ACC112 (cell line): ENCODE measurements at regions not wholly inside any gene's neighbourhood (a gene's known extent, or its start where the extent isn't known, plus 50 kb on each side); places are given as distances from the start of the nearest gene placed in this dataset.

Source experiments
- H2AFZ ChIP-seq: fragments of 200-600 bp; sonication (generic); one replicate; pipeline ENCODE4 v1.6.0; 2017; ENCODE audit warnings: antibody characterized with exemption, low read length; ENCODE audit not compliant: unreplicated experiment
- H3K27ac ChIP-seq: fragments of 200-600 bp; sonication (generic); 2 replicates; pipeline ENCODE4 v1.5.1; 2014; ENCODE audit warnings: low read depth, mild to moderate bottlenecking, antibody characterized with exemption, low read length, moderate library complexity
- H3K27me3 ChIP-seq: fragments of 200-600 bp; sonication (generic); 2 replicates; pipeline ENCODE4 v1.6.1; 2014; ENCODE audit warnings: mild to moderate bottlenecking, antibody characterized with exemption, low read length, moderate library complexity, mixed read lengths; ENCODE audit not compliant: insufficient read depth
- H3K36me3 ChIP-seq: fragments of 200-600 bp; sonication (generic); 2 replicates; pipeline ENCODE4 v1.6.1; 2016; ENCODE audit warnings: mild to moderate bottlenecking, antibody characterized with exemption, low read length, moderate library complexity, mixed read lengths; ENCODE audit not compliant: insufficient read depth
- H3K4me1 ChIP-seq: fragments of 200-600 bp; sonication (generic); one replicate; pipeline ENCODE4 v1.6.1; 2016; ENCODE audit warnings: low read length, mixed read lengths; ENCODE audit not compliant: insufficient read depth, unreplicated experiment, control insufficient read depth
- H3K4me3 ChIP-seq: fragments of 200-600 bp; sonication (generic); 2 replicates; pipeline ENCODE4 v1.5.1; 2014; ENCODE audit warnings: mild to moderate bottlenecking, low read depth, low read length
- H3K79me2 ChIP-seq: fragments of 200-600 bp; sonication (generic); one replicate; pipeline ENCODE4 v1.6.0; 2016; ENCODE audit warnings: low read length; ENCODE audit not compliant: control insufficient read depth, unreplicated experiment, insufficient read depth

GRCh38 chr3:171548917-171549316 is 88.7 kb upstream of the TNIK start:
- Histone ChIP-seq H3K27ac (no peak overlapping the region), H3K4me1 (no peaks in the 10 kb centered on the region), H3K4me3 (no peak overlapping the region), H3K79me2 (no peaks in the 10 kb centered on the region), H2AFZ (no peak overlapping the region), H3K36me3 (no peaks in the 10 kb centered on the region), H3K27me3 (no peaks in the 10 kb centered on the region)

- Histone ChIP-seq H3K27ac (no peak overlapping the region), H2AFZ (no peak overlapping the region), H3K4me1 (no peaks in the 10 kb centered on the region), H3K27me3 (no peaks in the 10 kb centered on the region), H3K79me2 (no peaks in the 10 kb centered on the region), H3K4me3 (no peak overlapping the region), H3K36me3 (no peaks in the 10 kb centered on the region)
Measured at GRCh38 chr3:171543759-171544300, 83.6 kb upstream of the TNIK start.

GRCh38 chr3:171542976-171543375 is 82.8 kb upstream of the TNIK start:
- no peaks in the 10 kb centered on the region for H3K4me1 ChIP-seq
- H3K36me3 ChIP-seq, result no peaks in the 10 kb centered on the region
- no peaks in the 10 kb centered on the region for H3K27me3 ChIP-seq
- H3K79me2 ChIP-seq, result no peaks in the 10 kb centered on the region
- H2AFZ ChIP-seq, result no peak overlapping the region
- no peak overlapping the region for H3K27ac ChIP-seq
- H3K4me3 ChIP-seq, result no peak overlapping the region

- Histone ChIP-seq H3K4me1 (no peaks in the 10 kb centered on the region), H3K27me3 (no peaks in the 10 kb centered on the region), H3K27ac (no peak overlapping the region), H2AFZ (no peak overlapping the region), H3K4me3 (no peak overlapping the region), H3K79me2 (no peaks in the 10 kb centered on the region), H3K36me3 (no peaks in the 10 kb centered on the region)
Measured at GRCh38 chr3:171541647-171542046, 81.4 kb upstream of the TNIK start.

- Histone ChIP-seq H3K27ac (no peak overlapping the region), H3K79me2 (no peaks in the 10 kb centered on the region), H3K36me3 (no peaks in the 10 kb centered on the region), H3K4me1 (no peaks in the 10 kb centered on the region), H3K27me3 (no peaks in the 10 kb centered on the region), H2AFZ (no peak overlapping the region), H3K4me3 (no peak overlapping the region)
Measured at GRCh38 chr3:171541181-171541580, 81.0 kb upstream of the TNIK start.

- H3K36me3 ChIP-seq, result no peaks in the 10 kb centered on the region
- H3K27me3 ChIP-seq, result no peaks in the 10 kb centered on the region
- no peak overlapping the region for H3K27ac ChIP-seq
- no peak overlapping the region for H2AFZ ChIP-seq
- H3K4me3 ChIP-seq, result no peak overlapping the region
- no peaks in the 10 kb centered on the region for H3K79me2 ChIP-seq
- H3K4me1 ChIP-seq, result no peaks in the 10 kb centered on the region
Measured at GRCh38 chr3:171535799-171536198, 75.6 kb upstream of the TNIK start.

GRCh38 chr3:171535133-171535532 is 74.9 kb upstream of the TNIK start:
- Histone ChIP-seq H3K4me3 (no peak overlapping the region), H3K4me1 (no peaks in the 10 kb centered on the region), H3K36me3 (no peaks in the 10 kb centered on the region), H2AFZ (no peak overlapping the region), H3K27me3 (no peaks in the 10 kb centered on the region), H3K27ac (no peak overlapping the region), H3K79me2 (no peaks in the 10 kb centered on the region)

- Histone ChIP-seq H3K4me1 (no peaks in the 10 kb centered on the region), H3K36me3 (no peaks in the 10 kb centered on the region), H3K79me2 (no peaks in the 10 kb centered on the region), H3K27me3 (no peaks in the 10 kb centered on the region), H3K4me3 (no peak overlapping the region), H3K27ac (no peak overlapping the region), H2AFZ (no peak overlapping the region)
Measured at GRCh38 chr3:171533702-171534101, 73.5 kb upstream of the TNIK start.

GRCh38 chr3:171532294-171532693 is 72.1 kb upstream of the TNIK start:
- H3K27me3 ChIP-seq, result no peaks in the 10 kb centered on the region
- no peaks in the 10 kb centered on the region for H3K79me2 ChIP-seq
- H3K27ac ChIP-seq, result no peak overlapping the region
- no peak overlapping the region for H2AFZ ChIP-seq
- no peaks in the 10 kb centered on the region for H3K36me3 ChIP-seq
- peaks cover 5% of the 10 kb centered on the region for H3K4me1 ChIP-seq
- no peak overlapping the region for H3K4me3 ChIP-seq

- H3K27ac ChIP-seq, result no peak overlapping the region
- no peaks in the 10 kb centered on the region for H3K36me3 ChIP-seq
- no peaks in the 10 kb centered on the region for H3K27me3 ChIP-seq
- H3K79me2 ChIP-seq, result no peaks in the 10 kb centered on the region
- no peak overlapping the region for H2AFZ ChIP-seq
- H3K4me1 ChIP-seq, result peaks cover 9% of the 10 kb centered on the region
- H3K4me3 ChIP-seq, result no peak overlapping the region
Measured at GRCh38 chr3:171531716-171532115, 71.5 kb upstream of the TNIK start.

- Histone ChIP-seq H2AFZ (no peak overlapping the region), H3K4me1 (peaks cover 39% of the 10 kb centered on the region), H3K27ac (no peak overlapping the region), H3K4me3 (no peak overlapping the region), H3K79me2 (no peaks in the 10 kb centered on the region), H3K36me3 (no peaks in the 10 kb centered on the region), H3K27me3 (no peaks in the 10 kb centered on the region)
Measured at GRCh38 chr3:171528102-171528501, 67.9 kb upstream of the TNIK start.
